Hepatocyte (in vitro differentiated cells): ENCODE measurements at regions not wholly inside any gene's neighbourhood (a gene's known extent, or its start where the extent isn't known, plus 50 kb on each side); places are given as distances from the start of the nearest gene placed in this dataset.

Experiments used
- EZH2 ChIP-seq: fragments of 200-600 bp; sonication (generic); IDR thresholded peaks from 2 replicates; pipeline ENCODE4 v1.6.1; 2016; ENCODE audit warnings: antibody characterized with exemption, mild to moderate bottlenecking, borderline replicate concordance
- TF ChIP-seq, protein P1 (sequence below): fragments of 200-600 bp; sonication (generic); IDR thresholded peaks from 2 replicates; pipeline ENCODE4 v1.5.1; 2016; ENCODE audit warnings: antibody characterized with exemption, mild to moderate bottlenecking; ENCODE audit not compliant: poor library complexity

DNA sequence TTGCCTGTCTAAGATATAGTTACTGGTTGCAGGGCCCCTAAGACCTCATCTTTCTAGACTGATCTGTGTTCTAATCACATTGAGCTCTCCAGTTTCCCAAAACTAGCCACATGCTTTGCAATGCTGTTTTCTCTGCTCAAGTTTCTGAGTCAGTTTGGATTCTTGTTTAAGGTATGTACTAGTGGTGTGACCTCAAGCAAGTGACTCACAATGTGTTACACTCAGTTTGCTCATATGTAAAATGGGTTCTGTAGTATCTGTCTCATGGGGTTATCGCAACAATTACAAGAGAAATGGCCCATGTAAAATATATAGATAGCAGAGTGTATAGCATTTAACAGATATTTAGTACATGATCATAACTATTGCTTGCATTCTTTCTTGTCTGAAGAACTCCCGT, 153.1 kb upstream of the ELL2 start:
- TF ChIP-seq, protein P1, sequence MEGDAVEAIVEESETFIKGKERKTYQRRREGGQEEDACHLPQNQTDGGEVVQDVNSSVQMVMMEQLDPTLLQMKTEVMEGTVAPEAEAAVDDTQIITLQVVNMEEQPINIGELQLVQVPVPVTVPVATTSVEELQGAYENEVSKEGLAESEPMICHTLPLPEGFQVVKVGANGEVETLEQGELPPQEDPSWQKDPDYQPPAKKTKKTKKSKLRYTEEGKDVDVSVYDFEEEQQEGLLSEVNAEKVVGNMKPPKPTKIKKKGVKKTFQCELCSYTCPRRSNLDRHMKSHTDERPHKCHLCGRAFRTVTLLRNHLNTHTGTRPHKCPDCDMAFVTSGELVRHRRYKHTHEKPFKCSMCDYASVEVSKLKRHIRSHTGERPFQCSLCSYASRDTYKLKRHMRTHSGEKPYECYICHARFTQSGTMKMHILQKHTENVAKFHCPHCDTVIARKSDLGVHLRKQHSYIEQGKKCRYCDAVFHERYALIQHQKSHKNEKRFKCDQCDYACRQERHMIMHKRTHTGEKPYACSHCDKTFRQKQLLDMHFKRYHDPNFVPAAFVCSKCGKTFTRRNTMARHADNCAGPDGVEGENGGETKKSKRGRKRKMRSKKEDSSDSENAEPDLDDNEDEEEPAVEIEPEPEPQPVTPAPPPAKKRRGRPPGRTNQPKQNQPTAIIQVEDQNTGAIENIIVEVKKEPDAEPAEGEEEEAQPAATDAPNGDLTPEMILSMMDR: no peak
- TF ChIP-seq EZH2: no peak
